BE2C (cell line): ENCODE measurements at regions not wholly inside any gene's neighbourhood (a gene's known extent, or its start where the extent isn't known, plus 50 kb on each side); places are given as distances from the start of the nearest gene placed in this dataset.

ENCODE experiments used
- DNase-seq: peaks from one replicate; pipeline ENCODE4 v3.0.0-alpha.2; 2020
- H3K27me3 ChIP-seq: fragments of 250-450 bp; sonication (Bioruptor Pico); 2 replicates; pipeline ENCODE4 v1.5.1; 2020; ENCODE audit warnings: mild to moderate bottlenecking
- H3K36me3 ChIP-seq: fragments of 250-450 bp; sonication (Bioruptor Pico); 2 replicates; pipeline ENCODE4 v1.5.1; 2020; ENCODE audit warnings: mild to moderate bottlenecking
- H3K4me1 ChIP-seq: fragments of 250-450 bp; sonication (Bioruptor Pico); 2 replicates; pipeline ENCODE4 v1.5.1; 2020
- H3K4me3 ChIP-seq: 2 replicates; pipeline ENCODE4 v1.5.1; 2011; ENCODE audit warnings: low read depth, low read length
- H3K9me3 ChIP-seq: fragments of 250-450 bp; sonication (Bioruptor Pico); 2 replicates; pipeline ENCODE4 v1.5.1; 2020
- TF ChIP-seq, protein P1 (sequence below): IDR thresholded peaks from 2 replicates; pipeline ENCODE4 v1.5.1; 2012; ENCODE audit warnings: mild to moderate bottlenecking, low read depth, low read length

DNA sequence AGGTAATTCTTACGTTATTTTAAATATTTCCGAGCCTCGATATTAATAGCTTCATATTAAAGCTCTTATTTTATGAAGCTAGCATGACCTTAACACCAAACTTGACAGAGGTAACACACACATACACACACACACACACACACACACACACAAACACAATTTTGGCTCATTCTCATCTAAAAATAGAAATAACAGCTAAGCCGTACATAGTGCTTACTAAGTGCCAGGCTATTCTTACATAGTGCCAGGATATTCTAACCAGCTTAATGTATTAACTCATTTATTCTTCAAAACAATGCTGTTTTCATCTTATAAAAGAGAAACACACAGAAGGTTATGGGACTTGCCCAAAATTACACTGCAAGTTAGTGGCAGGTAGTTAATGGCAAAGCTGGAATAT is 87.0 kb upstream of the BLTP1 start:
- no peak for DNase-seq
- no peaks in the 10 kb centered on the region for H3K36me3 ChIP-seq
- no peak overlapping the region for H3K4me3 ChIP-seq
- no peaks in the 10 kb centered on the region for H3K4me1 ChIP-seq
- TF ChIP-seq, protein P1, sequence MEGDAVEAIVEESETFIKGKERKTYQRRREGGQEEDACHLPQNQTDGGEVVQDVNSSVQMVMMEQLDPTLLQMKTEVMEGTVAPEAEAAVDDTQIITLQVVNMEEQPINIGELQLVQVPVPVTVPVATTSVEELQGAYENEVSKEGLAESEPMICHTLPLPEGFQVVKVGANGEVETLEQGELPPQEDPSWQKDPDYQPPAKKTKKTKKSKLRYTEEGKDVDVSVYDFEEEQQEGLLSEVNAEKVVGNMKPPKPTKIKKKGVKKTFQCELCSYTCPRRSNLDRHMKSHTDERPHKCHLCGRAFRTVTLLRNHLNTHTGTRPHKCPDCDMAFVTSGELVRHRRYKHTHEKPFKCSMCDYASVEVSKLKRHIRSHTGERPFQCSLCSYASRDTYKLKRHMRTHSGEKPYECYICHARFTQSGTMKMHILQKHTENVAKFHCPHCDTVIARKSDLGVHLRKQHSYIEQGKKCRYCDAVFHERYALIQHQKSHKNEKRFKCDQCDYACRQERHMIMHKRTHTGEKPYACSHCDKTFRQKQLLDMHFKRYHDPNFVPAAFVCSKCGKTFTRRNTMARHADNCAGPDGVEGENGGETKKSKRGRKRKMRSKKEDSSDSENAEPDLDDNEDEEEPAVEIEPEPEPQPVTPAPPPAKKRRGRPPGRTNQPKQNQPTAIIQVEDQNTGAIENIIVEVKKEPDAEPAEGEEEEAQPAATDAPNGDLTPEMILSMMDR, result no peak
- H3K27me3 ChIP-seq, result no peaks in the 10 kb centered on the region
- H3K9me3 ChIP-seq, result no peaks in the 10 kb centered on the region

DNA sequence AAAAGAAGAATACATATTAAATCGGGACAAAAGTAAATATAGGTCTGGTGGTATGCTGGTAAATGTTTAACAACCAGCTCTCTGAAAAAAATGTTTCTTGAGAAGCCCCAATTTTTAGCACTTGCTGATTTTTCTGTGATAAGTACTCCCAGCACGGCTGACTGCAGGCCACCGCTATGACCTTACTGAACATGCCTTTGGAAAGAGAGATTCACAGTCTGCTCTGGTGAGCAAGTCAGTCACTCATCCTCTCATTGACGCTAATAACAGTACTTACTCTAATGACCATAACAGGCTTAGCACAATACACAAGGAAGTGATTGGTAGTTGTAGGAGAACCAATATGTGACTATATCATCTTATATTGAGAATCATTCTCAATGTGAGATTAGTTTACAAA is 98.9 kb upstream of the BLTP1 start:
- no peak for DNase-seq
- Histone ChIP-seq H3K4me1 (no peaks in the 10 kb centered on the region), H3K27me3 (no peaks in the 10 kb centered on the region; the same call in 1 of the 2 replicates), H3K36me3 (no peaks in the 10 kb centered on the region), H3K9me3 (no peaks in the 10 kb centered on the region), H3K4me3 (no peak overlapping the region)
- TF ChIP-seq, protein P1, result no peak

DNA sequence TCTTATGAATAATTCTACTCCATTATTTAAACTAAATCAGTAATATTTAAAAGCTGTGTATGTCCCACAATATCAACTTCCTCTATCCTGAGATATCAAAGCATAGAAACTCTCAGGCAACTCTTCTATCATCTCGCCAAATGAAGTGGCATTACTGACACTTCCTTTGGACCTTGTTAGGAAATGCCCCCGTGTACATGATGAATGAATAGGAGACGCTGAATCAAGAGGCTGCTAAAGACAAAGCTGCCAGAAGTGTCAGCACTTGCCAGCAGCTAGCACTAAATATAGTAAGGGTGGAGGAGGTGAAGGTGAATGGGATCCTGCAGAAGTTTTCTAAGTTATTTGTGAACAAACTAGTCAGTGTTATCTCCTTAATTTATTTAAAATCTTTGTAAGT is 99.5 kb upstream of the BLTP1 start:
- H3K36me3 ChIP-seq, result no peaks in the 10 kb centered on the region
- no peaks in the 10 kb centered on the region; the same call in 1 of the 2 replicates for H3K27me3 ChIP-seq
- TF ChIP-seq, protein P1, result no peak
- H3K4me3 ChIP-seq, result no peak overlapping the region
- H3K4me1 ChIP-seq, result no peaks in the 10 kb centered on the region
- DNase-seq, result no peak
- H3K9me3 ChIP-seq, result no peaks in the 10 kb centered on the region

DNA sequence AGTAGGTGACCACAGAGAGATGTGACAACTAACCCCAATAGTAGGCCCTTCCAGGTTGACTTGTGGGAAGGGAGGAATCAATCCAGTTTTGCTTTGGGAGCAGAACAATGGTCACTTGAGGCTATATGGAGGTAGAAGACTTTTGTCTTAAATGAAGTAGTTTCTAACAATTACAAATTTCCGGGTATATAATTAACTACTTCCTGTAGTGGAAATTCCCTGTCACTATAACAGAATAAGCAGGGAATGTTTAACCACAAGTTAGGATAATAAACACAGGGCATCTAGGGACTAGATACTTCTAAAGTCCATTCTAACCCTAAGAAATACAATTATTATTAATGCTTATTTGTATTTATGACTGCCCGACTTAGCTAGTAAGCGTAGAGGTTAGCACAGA is 99.0 kb upstream of the TRPC3 start:
- TF ChIP-seq, protein P1, result no peak
- no peaks in the 10 kb centered on the region for H3K4me1 ChIP-seq
- no peak overlapping the region for H3K4me3 ChIP-seq
- H3K27me3 ChIP-seq, result no peaks in the 10 kb centered on the region; the same call in 1 of the 2 replicates
- H3K9me3 ChIP-seq, result no peaks in the 10 kb centered on the region
- no peaks in the 10 kb centered on the region for H3K36me3 ChIP-seq
- DNase-seq, result no peak

DNA sequence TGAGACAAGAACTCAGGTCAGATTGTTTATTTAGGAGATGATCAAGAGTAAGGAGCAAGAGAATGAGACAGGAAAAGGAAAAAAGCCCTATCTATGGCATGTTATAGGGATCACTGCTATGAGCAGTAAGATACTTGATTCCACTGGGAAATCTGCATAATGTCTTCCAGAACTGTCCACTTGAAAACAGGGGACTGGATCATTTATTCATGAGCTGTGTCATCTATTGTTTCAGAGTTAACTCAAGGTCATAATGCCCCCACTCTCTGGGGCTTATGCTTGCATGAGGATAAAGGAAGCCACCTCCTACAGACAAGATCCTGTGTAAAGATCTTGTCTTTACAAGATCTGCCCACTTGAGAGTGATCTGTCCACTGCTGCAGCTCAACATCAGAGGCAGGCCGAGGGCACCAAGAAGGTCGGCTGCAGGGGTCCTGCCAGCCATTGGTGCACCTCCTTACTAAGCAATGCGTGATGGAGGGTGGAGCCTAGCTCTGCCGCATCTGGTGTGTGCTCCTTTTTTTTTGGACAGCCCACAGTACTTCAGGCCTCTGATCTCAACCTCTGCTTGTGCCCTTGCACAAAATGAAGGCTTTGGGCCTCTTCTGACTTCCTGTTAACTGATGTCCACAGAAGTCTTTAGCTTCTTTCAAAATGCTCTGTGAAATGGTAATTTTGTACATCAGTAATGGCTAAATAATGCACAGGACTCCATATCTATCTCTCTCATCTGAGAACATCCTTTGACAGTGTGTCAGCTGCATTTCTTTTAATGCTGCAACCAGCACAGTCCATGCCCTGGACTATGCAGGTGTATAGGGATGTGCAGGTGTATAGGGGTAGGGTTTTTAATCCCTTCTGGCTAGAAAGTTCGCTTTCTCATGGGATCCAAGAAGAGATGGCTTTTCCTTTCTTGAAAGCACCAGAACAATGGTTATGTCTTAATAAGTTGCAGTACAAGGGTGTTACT is 95.9 kb upstream of the TRPC3 start:
- H3K9me3 ChIP-seq, result no peaks in the 10 kb centered on the region
- H3K36me3 ChIP-seq, result no peaks in the 10 kb centered on the region
- no peaks in the 10 kb centered on the region for H3K27me3 ChIP-seq
- DNase-seq, result no peak
- H3K4me3 ChIP-seq, result no peak overlapping the region
- TF ChIP-seq, protein P1, result no peak
- H3K4me1 ChIP-seq, result no peaks in the 10 kb centered on the region

DNA sequence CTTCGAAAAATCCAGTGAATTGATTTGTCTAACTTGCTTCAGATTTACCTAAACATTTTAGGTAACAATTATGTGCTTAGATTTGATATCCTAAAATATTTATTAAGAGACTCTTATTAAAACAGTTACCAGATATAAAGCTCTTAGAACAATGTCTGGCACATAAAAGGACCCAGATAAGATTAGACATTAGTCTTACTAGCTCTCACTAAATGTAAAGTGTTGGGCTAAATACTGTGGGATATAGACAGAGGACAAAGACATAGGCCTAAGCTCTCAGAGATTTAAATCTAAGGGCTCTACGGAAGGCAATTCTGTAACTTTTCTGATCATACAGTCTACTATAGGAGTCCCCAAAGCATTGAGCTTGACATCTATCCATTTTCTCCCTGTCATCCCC is 94.4 kb upstream of the TRPC3 start:
- H3K4me3 ChIP-seq, result no peak overlapping the region
- no peaks in the 10 kb centered on the region for H3K27me3 ChIP-seq
- H3K36me3 ChIP-seq, result no peaks in the 10 kb centered on the region
- H3K9me3 ChIP-seq, result no peaks in the 10 kb centered on the region
- TF ChIP-seq, protein P1, result no peak
- no peak for DNase-seq
- H3K4me1 ChIP-seq, result no peaks in the 10 kb centered on the region
